ENCODE measurements at regions not wholly inside any gene's neighbourhood (a gene's known extent, or its start where the extent isn't known, plus 50 kb on each side); places are given as distances from the start of the nearest gene placed in this dataset.

- Histone ChIP-seq H3K4me3 (no peak overlapping the region), H3K9me3 (no peaks in the 10 kb centered on the region), H3K27me3 (no peaks in the 10 kb centered on the region), H3K36me3 (no peaks in the 10 kb centered on the region), H3K4me1 (no peaks in the 10 kb centered on the region), H3K9ac (ENCODE audit: low read depth in 2 of 2, low read length in 2 of 2) (no peak overlapping the region), H3K27ac (no peak overlapping the region)
- intact Hi-C loops (cut with DNase I) = loop anchor here (5.0 kb wide), 1 partner anchor 283 kb away; no protein-coding TSS in a partner anchor
- TF ChIP-seq, protein P1, sequence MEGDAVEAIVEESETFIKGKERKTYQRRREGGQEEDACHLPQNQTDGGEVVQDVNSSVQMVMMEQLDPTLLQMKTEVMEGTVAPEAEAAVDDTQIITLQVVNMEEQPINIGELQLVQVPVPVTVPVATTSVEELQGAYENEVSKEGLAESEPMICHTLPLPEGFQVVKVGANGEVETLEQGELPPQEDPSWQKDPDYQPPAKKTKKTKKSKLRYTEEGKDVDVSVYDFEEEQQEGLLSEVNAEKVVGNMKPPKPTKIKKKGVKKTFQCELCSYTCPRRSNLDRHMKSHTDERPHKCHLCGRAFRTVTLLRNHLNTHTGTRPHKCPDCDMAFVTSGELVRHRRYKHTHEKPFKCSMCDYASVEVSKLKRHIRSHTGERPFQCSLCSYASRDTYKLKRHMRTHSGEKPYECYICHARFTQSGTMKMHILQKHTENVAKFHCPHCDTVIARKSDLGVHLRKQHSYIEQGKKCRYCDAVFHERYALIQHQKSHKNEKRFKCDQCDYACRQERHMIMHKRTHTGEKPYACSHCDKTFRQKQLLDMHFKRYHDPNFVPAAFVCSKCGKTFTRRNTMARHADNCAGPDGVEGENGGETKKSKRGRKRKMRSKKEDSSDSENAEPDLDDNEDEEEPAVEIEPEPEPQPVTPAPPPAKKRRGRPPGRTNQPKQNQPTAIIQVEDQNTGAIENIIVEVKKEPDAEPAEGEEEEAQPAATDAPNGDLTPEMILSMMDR (IDR thresholded peaks at IDR 0.05) = no peak
- no peak for DNase-seq
These were observed 77.5 kb upstream of the CLDN10 start for GRCh38 chr13:95474992-95475391.

DNA sequence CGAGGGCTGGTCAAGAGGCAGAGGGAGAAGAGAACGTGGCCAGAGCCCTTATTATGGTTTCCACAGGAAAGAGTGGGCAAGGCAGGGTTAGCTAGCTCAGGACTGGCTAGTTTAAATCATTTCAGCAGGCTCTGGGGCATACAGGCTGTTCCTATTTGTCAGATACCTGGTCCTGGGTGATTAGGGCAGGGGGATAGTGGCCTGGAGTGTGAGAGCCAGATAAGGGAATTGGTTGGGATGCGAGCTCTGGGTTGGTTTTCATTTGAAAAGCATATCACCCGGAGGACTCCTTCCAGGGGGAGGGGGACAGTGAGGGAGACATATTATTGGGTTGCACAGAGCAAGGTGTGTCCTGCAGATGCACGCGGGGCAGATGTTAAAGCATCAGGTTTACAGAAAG is 75.3 kb upstream of the CLDN10 start:
- Histone ChIP-seq H3K9ac (ENCODE audit: low read depth in 2 of 2, low read length in 2 of 2) (no peak overlapping the region), H3K27ac (no peak overlapping the region), H3K9me3 (no peaks in the 10 kb centered on the region), H3K36me3 (no peaks in the 10 kb centered on the region), H3K4me1 (no peaks in the 10 kb centered on the region), H3K4me3 (no peak overlapping the region), H3K27me3 (no peaks in the 10 kb centered on the region)
- DNase-seq = no peak
- intact Hi-C loops (cut with DNase I) = loop anchor here (5.0 kb wide), 1 partner anchor 285 kb away; no protein-coding TSS in a partner anchor
- TF ChIP-seq, protein P1 (IDR thresholded peaks at IDR 0.05) = no peak

DNA sequence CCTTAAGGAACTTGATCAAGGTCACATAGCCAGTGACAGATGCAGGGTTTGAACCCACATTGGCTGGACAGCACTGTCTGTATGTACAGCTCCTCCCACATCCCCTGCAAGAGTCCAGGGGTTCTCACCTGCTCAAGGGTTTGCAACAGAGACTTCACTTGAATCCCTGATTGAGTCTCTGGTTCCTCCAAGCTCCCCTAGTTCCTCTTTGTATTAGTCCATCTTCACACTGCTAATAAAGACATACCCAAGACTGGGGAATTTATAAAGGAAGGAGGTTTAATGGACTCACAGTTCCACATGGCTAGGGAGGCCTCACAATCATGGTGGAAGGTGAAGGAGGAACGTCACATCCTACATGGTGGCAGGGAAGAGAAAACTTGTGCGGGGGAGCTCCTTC is 72.8 kb upstream of the CLDN10 start:
- intact Hi-C loops (cut with DNase I) = loop anchor here (5.0 kb wide), 1 partner anchor 287 kb away; no protein-coding TSS in a partner anchor
- H3K27me3 ChIP-seq = no peaks in the 10 kb centered on the region
- TF ChIP-seq, protein P1 (IDR thresholded peaks at IDR 0.05) = no peak
- no peak for DNase-seq
- no peak overlapping the region for H3K27ac ChIP-seq
- no peaks in the 10 kb centered on the region for H3K4me1 ChIP-seq
- no peak overlapping the region for H3K9ac ChIP-seq (ENCODE audit: low read depth in 2 of 2, low read length in 2 of 2)
- no peaks in the 10 kb centered on the region for H3K36me3 ChIP-seq
- no peaks in the 10 kb centered on the region for H3K9me3 ChIP-seq
- no peak overlapping the region for H3K4me3 ChIP-seq

DNA sequence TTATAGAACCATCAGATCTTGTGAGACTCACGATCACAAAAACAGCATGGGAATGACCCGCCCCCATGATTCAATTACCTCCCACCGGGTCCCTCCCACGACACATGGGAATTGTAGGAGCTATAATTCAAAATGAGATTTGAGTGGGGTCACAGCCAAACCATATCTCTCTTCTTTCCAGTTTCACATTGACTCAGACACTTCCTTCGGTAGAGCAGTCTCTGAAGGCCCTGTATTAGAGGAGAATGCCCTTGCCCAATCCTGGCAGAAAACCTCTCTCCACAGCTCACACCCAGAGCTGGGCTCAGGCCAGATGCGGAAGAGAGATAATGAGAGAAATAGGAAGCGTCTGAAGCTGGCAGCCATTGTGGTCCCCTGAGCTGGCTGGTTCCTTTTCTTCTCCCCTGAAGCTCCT is 72.4 kb upstream of the CLDN10 start:
- Histone ChIP-seq H3K4me1 (no peaks in the 10 kb centered on the region), H3K9ac (ENCODE audit: low read depth in 2 of 2, low read length in 2 of 2) (no peak overlapping the region), H3K4me3 (no peak overlapping the region), H3K36me3 (no peaks in the 10 kb centered on the region), H3K9me3 (no peaks in the 10 kb centered on the region), H3K27ac (no peak overlapping the region), H3K27me3 (no peaks in the 10 kb centered on the region)
- DNase-seq = no peak
- TF ChIP-seq, protein P1 (IDR thresholded peaks at IDR 0.05) = no peak
- intact Hi-C loops (cut with DNase I) = no loop called here

- Histone ChIP-seq H3K4me1 (no peaks in the 10 kb centered on the region), H3K9me3 (no peaks in the 10 kb centered on the region), H3K27ac (no peak overlapping the region), H3K36me3 (no peaks in the 10 kb centered on the region), H3K4me3 (no peak overlapping the region), H3K27me3 (no peaks in the 10 kb centered on the region), H3K9ac (ENCODE audit: low read depth in 2 of 2, low read length in 2 of 2) (no peak overlapping the region)
- TF ChIP-seq, protein P1 (IDR thresholded peaks at IDR 0.05) = no peak
- DNase-seq = no peak
- intact Hi-C loops (cut with DNase I) = no loop called here
These were observed 71.4 kb upstream of the CLDN10 start for GRCh38 chr13:95480791-95481780.

Data from colonic mucosa (tissue), 4 donors.